Caco-2 (cell line): ENCODE measurements at regions not wholly inside any gene's neighbourhood (a gene's known extent, or its start where the extent isn't known, plus 50 kb on each side); places are given as distances from the start of the nearest gene placed in this dataset.

Experiments used
- BruUV-seq: library from RNA; stranded (reverse); fragments of 400-500 nt; replicated peaks from 2 replicates; lab custom pipeline; 2021; lab: Mats Ljungman, UMichigan
- CTCF ChIA-PET: fragments of 300-600 bp; sonication (Branson Sonifier 250); formaldehyde crosslinking; loops from one replicate; lab custom pipeline; 2022; ENCODE audit warnings: antibody characterized with exemption; lab: Charles Lee
- POLR2A ChIA-PET: fragments of 300-600 bp; sonication (Branson Sonifier 250); formaldehyde crosslinking; loops from one replicate; lab custom pipeline; 2022; ENCODE audit warnings: antibody characterized with exemption; lab: Charles Lee
- DNase-seq, 2 experiments: peaks; one replicate each; pipeline versions ENCODE4 v3.0.0 to v3.0.0-alpha.2; 2020 to 2022
- H3K27me3 ChIP-seq: replicated peaks from 2 replicates; pipeline ENCODE4 v1.6.0; 2011; ENCODE audit warnings: low read length; ENCODE audit not compliant: control insufficient read depth, insufficient read depth
- H3K36me3 ChIP-seq: 2 replicates; pipeline ENCODE4 v1.5.1; 2011; ENCODE audit warnings: low read length; ENCODE audit not compliant: control insufficient read depth, insufficient read depth
- H3K4me1 ChIP-seq: fragments of 250-450 bp; sonication (Bioruptor Pico); 2 replicates; pipeline ENCODE4 v1.5.1; 2020; ENCODE audit warnings: mild to moderate bottlenecking
- H3K4me3 ChIP-seq: 2 replicates; pipeline ENCODE4 v1.5.1; 2011; ENCODE audit warnings: low read depth, mild to moderate bottlenecking, control low read depth, low read length
- H3K9me3 ChIP-seq: fragments of 250-450 bp; sonication (Bioruptor Pico); 2 replicates; pipeline ENCODE4 v1.5.1; 2020; ENCODE audit warnings: mild to moderate bottlenecking, moderate library complexity
- H3K27ac Mint-ChIP-seq: one replicate; pipeline ENCODE4 v1.8.0; 2022; ENCODE audit warnings: mixed read lengths; ENCODE audit not compliant: unreplicated experiment
- H3K27me3 Mint-ChIP-seq: one replicate; pipeline ENCODE4 v1.8.0; 2022; ENCODE audit warnings: mixed read lengths; ENCODE audit not compliant: insufficient read depth, unreplicated experiment
- H3K36me3 Mint-ChIP-seq: one replicate; pipeline ENCODE4 v1.8.0; 2022; ENCODE audit warnings: mild to moderate bottlenecking, mixed read lengths; ENCODE audit not compliant: insufficient read depth, unreplicated experiment
- H3K4me1 Mint-ChIP-seq: one replicate; pipeline ENCODE4 v1.8.0; 2022; ENCODE audit warnings: low read depth, mixed read lengths; ENCODE audit not compliant: unreplicated experiment
- H3K4me3 Mint-ChIP-seq: one replicate; pipeline ENCODE4 v1.8.0; 2022; ENCODE audit warnings: mild to moderate bottlenecking, moderate library complexity, mixed read lengths; ENCODE audit not compliant: unreplicated experiment
- H3K9me3 Mint-ChIP-seq: one replicate; pipeline ENCODE4 v1.8.0; 2022; ENCODE audit warnings: mixed read lengths; ENCODE audit not compliant: unreplicated experiment
- intact Hi-C: fragments of 100-400 bp; cut with micrococcal nuclease; formaldehyde crosslinking; loops from one replicate; pipeline ENCODE4 v1.10.0; 2022; ENCODE audit not compliant: unreplicated experiment
- TF ChIP-seq, protein P1 (sequence below), 2 experiments: fragments of 200-600 bp in 1 of 2; IDR thresholded peaks; 1 replicate in 1 of 2; 2 replicates in 1 of 2; pipeline versions ENCODE4 v1.5.1 to v1.8.0; 2011 to 2022; ENCODE audit warnings: antibody characterized with exemption in 1 of 2, control low read depth in 1 of 2, inconsistent platforms in 1 of 2, low read depth in 1 of 2, low read length in 1 of 2, mild to moderate bottlenecking in 1 of 2, moderate library complexity in 1 of 2; ENCODE audit not compliant: insufficient read depth in 1 of 2, severe bottlenecking in 1 of 2, unreplicated experiment in 1 of 2

DNA sequence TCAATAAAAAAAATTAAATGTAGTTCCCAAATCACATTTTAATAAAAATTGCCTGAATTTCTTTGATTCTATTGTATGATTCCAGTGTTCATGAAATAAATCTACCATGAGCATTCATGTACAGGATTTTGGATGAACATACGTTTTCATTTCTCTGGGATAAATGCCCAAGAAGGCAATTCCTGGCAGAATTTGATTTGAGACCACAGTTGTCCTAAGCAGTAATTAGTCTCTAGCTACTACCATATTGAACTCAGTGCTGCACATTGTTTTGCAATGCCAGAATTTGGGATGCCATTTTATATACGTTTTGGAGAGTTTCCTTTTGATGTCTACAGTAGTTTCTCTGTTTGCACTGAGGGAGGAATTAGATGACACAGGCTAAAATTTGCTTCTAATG is 265.3 kb upstream of the HS3ST5 start:
- POLR2A ChIA-PET, result no interaction called here
- Mint-ChIP-seq H3K27ac (no peak overlapping the region), H3K27me3 (no peaks in the 10 kb centered on the region), H3K9me3 (no peaks in the 10 kb centered on the region), H3K36me3 (no peaks in the 10 kb centered on the region), H3K4me3 (no peak overlapping the region), H3K4me1 (no peaks in the 10 kb centered on the region)
- DNase-seq, result no peak
- no peaks in the 10 kb centered on the region for H3K4me1 ChIP-seq
- no peaks in the 10 kb centered on the region for H3K36me3 ChIP-seq
- H3K4me3 ChIP-seq, result no peak overlapping the region
- intact Hi-C loops, result no loop called here
- CTCF ChIA-PET, result no interaction called here
- TF ChIP-seq, protein P1, sequence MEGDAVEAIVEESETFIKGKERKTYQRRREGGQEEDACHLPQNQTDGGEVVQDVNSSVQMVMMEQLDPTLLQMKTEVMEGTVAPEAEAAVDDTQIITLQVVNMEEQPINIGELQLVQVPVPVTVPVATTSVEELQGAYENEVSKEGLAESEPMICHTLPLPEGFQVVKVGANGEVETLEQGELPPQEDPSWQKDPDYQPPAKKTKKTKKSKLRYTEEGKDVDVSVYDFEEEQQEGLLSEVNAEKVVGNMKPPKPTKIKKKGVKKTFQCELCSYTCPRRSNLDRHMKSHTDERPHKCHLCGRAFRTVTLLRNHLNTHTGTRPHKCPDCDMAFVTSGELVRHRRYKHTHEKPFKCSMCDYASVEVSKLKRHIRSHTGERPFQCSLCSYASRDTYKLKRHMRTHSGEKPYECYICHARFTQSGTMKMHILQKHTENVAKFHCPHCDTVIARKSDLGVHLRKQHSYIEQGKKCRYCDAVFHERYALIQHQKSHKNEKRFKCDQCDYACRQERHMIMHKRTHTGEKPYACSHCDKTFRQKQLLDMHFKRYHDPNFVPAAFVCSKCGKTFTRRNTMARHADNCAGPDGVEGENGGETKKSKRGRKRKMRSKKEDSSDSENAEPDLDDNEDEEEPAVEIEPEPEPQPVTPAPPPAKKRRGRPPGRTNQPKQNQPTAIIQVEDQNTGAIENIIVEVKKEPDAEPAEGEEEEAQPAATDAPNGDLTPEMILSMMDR (IDR thresholded peaks at IDR 0.05; ENCODE audit: insufficient read depth in 1 of 2, low read depth in 1 of 2, low read length in 1 of 2, severe bottlenecking in 1 of 2, unreplicated experiment in 1 of 2), result no peak
- no TSS peak for BruUV-seq
- H3K9me3 ChIP-seq, result no peaks in the 10 kb centered on the region
- no peaks in the 10 kb centered on the region for H3K27me3 ChIP-seq

DNA sequence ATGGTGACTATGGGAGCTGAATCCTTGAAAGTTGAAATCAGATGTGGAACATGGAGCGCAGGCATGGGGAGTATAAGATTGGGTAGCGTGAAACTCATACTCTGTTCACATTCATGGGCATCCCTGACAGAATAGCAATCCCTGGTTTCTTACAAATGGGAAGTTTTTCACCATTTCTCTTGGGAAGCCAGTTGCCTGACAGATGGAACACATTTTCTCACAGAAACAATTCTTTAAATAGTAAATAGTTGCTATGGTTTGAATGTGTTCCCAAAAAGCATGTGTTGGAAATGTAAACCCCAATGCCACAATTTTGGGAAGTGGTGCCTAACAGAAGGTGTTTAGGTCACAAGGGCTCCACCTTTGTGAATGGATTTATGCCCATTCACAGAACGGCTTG is 262.8 kb upstream of the HS3ST5 start:
- no TSS peak for BruUV-seq
- ChIA-PET CTCF (no interaction called here), POLR2A (no interaction called here)
- H3K4me3 ChIP-seq, result no peak overlapping the region
- no peaks in the 10 kb centered on the region for H3K9me3 ChIP-seq
- no peaks in the 10 kb centered on the region for H3K36me3 ChIP-seq
- no peaks in the 10 kb centered on the region for H3K4me1 ChIP-seq
- H3K9me3 Mint-ChIP-seq, result no peaks in the 10 kb centered on the region
- no peak overlapping the region for H3K27ac Mint-ChIP-seq
- no peak for DNase-seq
- no peaks in the 10 kb centered on the region for H3K27me3 ChIP-seq
- H3K4me3 Mint-ChIP-seq, result no peak overlapping the region
- no peaks in the 10 kb centered on the region for H3K27me3 Mint-ChIP-seq
- intact Hi-C loops, result no loop called here
- H3K36me3 Mint-ChIP-seq, result no peaks in the 10 kb centered on the region
- H3K4me1 Mint-ChIP-seq, result no peaks in the 10 kb centered on the region
- TF ChIP-seq, protein P1 (IDR thresholded peaks at IDR 0.05; ENCODE audit: insufficient read depth in 1 of 2, low read depth in 1 of 2, low read length in 1 of 2, severe bottlenecking in 1 of 2, unreplicated experiment in 1 of 2), result no peak

DNA sequence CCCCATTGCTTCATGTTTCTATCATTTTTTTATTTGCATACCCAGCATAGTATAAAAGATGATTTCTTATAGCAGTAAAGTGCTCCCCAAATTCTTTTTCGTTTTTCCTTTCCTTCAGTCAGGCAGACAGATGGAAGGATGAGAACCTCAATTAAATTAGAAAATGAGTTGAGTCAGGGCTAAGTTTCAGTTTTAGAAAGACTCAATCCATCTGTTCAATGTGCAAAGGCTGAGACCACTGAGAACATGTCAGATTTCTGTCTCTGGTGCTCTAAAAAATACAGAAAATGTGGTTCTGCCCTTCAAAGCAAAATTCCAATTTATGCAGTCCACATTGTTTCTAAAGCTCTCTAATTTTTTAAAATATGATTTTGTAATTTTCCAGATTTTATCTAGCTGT is 257.6 kb upstream of the HS3ST5 start:
- Mint-ChIP-seq H3K4me3 (no peak overlapping the region), H3K36me3 (no peaks in the 10 kb centered on the region), H3K9me3 (no peaks in the 10 kb centered on the region), H3K4me1 (no peaks in the 10 kb centered on the region), H3K27me3 (no peaks in the 10 kb centered on the region), H3K27ac (no peak overlapping the region)
- ChIA-PET CTCF (no interaction called here), POLR2A (no interaction called here)
- no peak for DNase-seq
- Histone ChIP-seq H3K4me1 (no peaks in the 10 kb centered on the region), H3K27me3 (no peaks in the 10 kb centered on the region), H3K4me3 (no peak overlapping the region), H3K36me3 (no peaks in the 10 kb centered on the region), H3K9me3 (no peaks in the 10 kb centered on the region)
- TF ChIP-seq, protein P1 (IDR thresholded peaks at IDR 0.05; ENCODE audit: insufficient read depth in 1 of 2, low read depth in 1 of 2, low read length in 1 of 2, severe bottlenecking in 1 of 2, unreplicated experiment in 1 of 2), result no peak
- BruUV-seq, result no TSS peak
- intact Hi-C loops, result no loop called here
